ENCODE measurements at regions not wholly inside any gene's neighbourhood (a gene's known extent, or its start where the extent isn't known, plus 50 kb on each side); places are given as distances from the start of the nearest gene placed in this dataset.

GRCh38 chr2:236802862-236803261, 233.2 kb downstream of the ACKR3 start:
- Histone ChIP-seq H3K36me3 (ENCODE audit: control insufficient read depth in 2 of 4, insufficient read depth in 4 of 4, low read length in 3 of 4) (no peaks in the 10 kb centered on the region), H2BK15ac (ENCODE audit: low read length) (no peak overlapping the region), H3K9me3 (ENCODE audit: insufficient read depth in 2 of 2, low read depth in 1 of 2, low read length in 1 of 2) (no peaks in the 10 kb centered on the region), H3K79me1 (ENCODE audit: low read depth, low read length) (no peaks in the 10 kb centered on the region), H3K4ac (replicated peaks; ENCODE audit: insufficient read length, low read depth, low read length) (no peak overlapping the region), H4K5ac (ENCODE audit: insufficient read length, low read depth, low read length) (no peak overlapping the region), H2AFZ (ENCODE audit: low read length) (no peak overlapping the region), H3K4me2 (ENCODE audit: insufficient read depth in 1 of 2, low read depth in 2 of 2, low read length in 2 of 2) (no peak overlapping the region), H3K56ac (replicated peaks; ENCODE audit: insufficient read length, low read depth, low read length) (no peak overlapping the region), H3K4me3 (ENCODE audit: extremely low read depth in 1 of 4, insufficient read depth in 2 of 4, low read depth in 3 of 4, low read length in 4 of 4) (no peak overlapping the region), H3K4me1 (replicated peaks in 1 of 4; ENCODE audit: control insufficient read depth in 3 of 4, insufficient read depth in 4 of 4, low read length in 3 of 4) (peaks cover 0 to 5% (median 4%) of the 10 kb centered on the region in 4 experiments; a peak in 5 of 7 replicates), H2AK5ac (ENCODE audit: low read depth, low read length) (no peak overlapping the region), H3K27me3 (replicated peaks in 1 of 4; ENCODE audit: control insufficient read depth in 3 of 4, extremely low read depth in 1 of 4, insufficient read depth in 3 of 4, low read length in 3 of 4) (no peaks in the 10 kb centered on the region; a peak in 1 of 7 replicates), H3K79me2 (ENCODE audit: control insufficient read depth in 1 of 2, insufficient read depth in 2 of 2, low read length in 2 of 2) (no peaks in the 10 kb centered on the region), H3K23me2 (ENCODE audit: low read depth, low read length) (no peaks in the 10 kb centered on the region), H4K8ac (ENCODE audit: extremely low read depth, insufficient read depth, low read length) (no peak overlapping the region), H4K20me1 (replicated peaks in 1 of 2; ENCODE audit: control insufficient read depth in 1 of 2, insufficient read depth in 2 of 2, low read length in 2 of 2) (no peaks in the 10 kb centered on the region), H3K9ac (replicated peaks in 1 of 4; ENCODE audit: extremely low read depth in 1 of 4, low read depth in 3 of 4, low read length in 3 of 4) (no peak overlapping the region), H4K91ac (replicated peaks; ENCODE audit: insufficient read length, low read length) (no peak overlapping the region), H3K18ac (ENCODE audit: extremely low read depth, low read length) (no peak overlapping the region), H3K14ac (ENCODE audit: insufficient read length) (no peak overlapping the region), H2BK5ac (ENCODE audit: low read depth, low read length) (no peak overlapping the region), H3K23ac (ENCODE audit: insufficient read length) (no peak overlapping the region), H2BK20ac (ENCODE audit: low read length) (no peak overlapping the region), H2BK12ac (ENCODE audit: low read depth, low read length) (no peak overlapping the region), H3K27ac (ENCODE audit: low read depth, low read length) (no peak overlapping the region), H2BK120ac (replicated peaks; ENCODE audit: low read depth, low read length) (no peak overlapping the region)
- TF ChIP-seq CREB1 (IDR thresholded peaks at IDR 0.05) = no peak
- no peak for TF ChIP-seq USF2 (IDR thresholded peaks at IDR 0.05; ENCODE audit: low read length)
- no peak for TF ChIP-seq CHD1 (IDR thresholded peaks at IDR 0.05; ENCODE audit: low read depth, low read length)
- TF ChIP-seq RAD21 (IDR thresholded peaks at IDR 0.05 in 1 of 2, conservative IDR thresholded peaks at IDR 0.05 in 1 of 2; ENCODE audit: low read depth in 2 of 2, low read length in 2 of 2) = no peak
- no peak for TF ChIP-seq SUZ12 (IDR thresholded peaks at IDR 0.05; ENCODE audit: low read length)
- no peak for TF ChIP-seq MAX (IDR thresholded peaks at IDR 0.05)
- ChIA-PET POLR2A (ENCODE audit: partially characterized antibody) (no interaction called here), CTCF (ENCODE audit: partially characterized antibody) (interaction anchor here (1.1 kb wide), 1 partner anchor 16 kb away, joined by 3 read pairs; no protein-coding TSS in a partner anchor)
- no peak for FAIRE-seq
- no peak for DNase-seq (ENCODE audit: low read depth in 1 of 2, low spot score in 2 of 2)
- WGBS, 2 experiments (ENCODE audit: extremely low coverage in 1 of 2, insufficient coverage in 1 of 2, insufficient read length in 1 of 2, insufficient replicate concordance in 2 of 2, low coverage in 1 of 2, low lambda C conversion rate in 2 of 2, missing lambda C conversion rate in 1 of 2) = 91% methylated on average over 6 of the region's 6 CpGs; no CpG with 5 or more reads in 1 of the 2 experiments

All from H1 (cell line).